ENCODE measurements at regions not wholly inside any gene's neighbourhood (a gene's known extent, or its start where the extent isn't known, plus 50 kb on each side); places are given as distances from the start of the nearest gene placed in this dataset.
A peak's percentile ranks its signal among the peaks of the same experiment; 100 is the strongest.

GRCh38 chr4:130178106-130178505 is 1082.2 kb downstream of the C4orf33 start:
- DNase-seq (ENCODE audit: low spot score): no peak

GRCh38 chr4:130183096-130183495 is 1087.1 kb downstream of the C4orf33 start:
- no peak for DNase-seq (ENCODE audit: low spot score)

- no peak for DNase-seq (ENCODE audit: low spot score)
Observed at GRCh38 chr4:130183766-130184165, 1087.8 kb downstream of the C4orf33 start.

- no peak for DNase-seq (ENCODE audit: low spot score)
Observed at GRCh38 chr4:130185123-130185522, 1089.2 kb downstream of the C4orf33 start.

- DNase-seq (ENCODE audit: low spot score): no peak
Observed at GRCh38 chr4:130186931-130187330, 1091.0 kb downstream of the C4orf33 start.

- no peak for DNase-seq (ENCODE audit: low spot score)
Observed at GRCh38 chr4:130187587-130187986, 1091.6 kb downstream of the C4orf33 start.

GRCh38 chr4:130192787-130193186 is 1096.8 kb downstream of the C4orf33 start:
- no peak for DNase-seq (ENCODE audit: low spot score)

- DNase-seq (ENCODE audit: low spot score): no peak
Observed at GRCh38 chr4:130197946-130198345, 1102.0 kb downstream of the C4orf33 start.

GRCh38 chr4:130203571-130203970 is 1107.6 kb downstream of the C4orf33 start:
- no peak for DNase-seq (ENCODE audit: low spot score)

- no peak for DNase-seq (ENCODE audit: low spot score)
Observed at GRCh38 chr4:130210864-130211263, 1114.9 kb downstream of the C4orf33 start.

- no peak for DNase-seq (ENCODE audit: low spot score)
Observed at GRCh38 chr4:130214268-130214667, 1118.3 kb downstream of the C4orf33 start.

- DNase-seq (ENCODE audit: low spot score): peak; percentile 8
Observed at GRCh38 chr4:130233377-130234047, 1137.6 kb downstream of the C4orf33 start.

- no peak for DNase-seq (ENCODE audit: low spot score)
Observed at GRCh38 chr4:130238121-130238520, 1142.2 kb downstream of the C4orf33 start.

- no peak for DNase-seq (ENCODE audit: low spot score)
Observed at GRCh38 chr4:130249002-130249401, 1153.0 kb downstream of the C4orf33 start.

- no peak for DNase-seq (ENCODE audit: low spot score)
Observed at GRCh38 chr4:130257271-130257670, 1161.3 kb downstream of the C4orf33 start.

- no peak for DNase-seq (ENCODE audit: low spot score)
Observed at GRCh38 chr4:130266814-130267213, 1170.9 kb downstream of the C4orf33 start.

- DNase-seq (ENCODE audit: low spot score): no peak
Observed at GRCh38 chr4:130288576-130288975, 1192.6 kb downstream of the C4orf33 start.

- no peak for DNase-seq (ENCODE audit: low spot score)
Observed at GRCh38 chr4:130293692-130294091, 1197.7 kb downstream of the C4orf33 start.

GRCh38 chr4:130296448-130296847 is 1200.5 kb downstream of the C4orf33 start:
- DNase-seq (ENCODE audit: low spot score): no peak

- no peak for DNase-seq (ENCODE audit: low spot score)
Observed at GRCh38 chr4:130306566-130306965, 1210.6 kb downstream of the C4orf33 start.

- DNase-seq (ENCODE audit: low spot score): no peak
Observed at GRCh38 chr4:130309221-130309620, 1213.3 kb downstream of the C4orf33 start.

GRCh38 chr4:130322439-130322838 is 1226.5 kb downstream of the C4orf33 start:
- DNase-seq (ENCODE audit: low spot score): no peak

GRCh38 chr4:130329036-130329435 is 1233.1 kb downstream of the C4orf33 start:
- DNase-seq (ENCODE audit: low spot score): no peak

- no peak for DNase-seq (ENCODE audit: low spot score)
Observed at GRCh38 chr4:130333241-130333759, 1237.3 kb downstream of the C4orf33 start.

Measured in CD4-positive, alpha-beta T cell treated with Interleukin-15 for 4 hours (primary cell).